Endothelial cell of umbilical vein (primary cell): ENCODE measurements at regions not wholly inside any gene's neighbourhood (a gene's known extent, or its start where the extent isn't known, plus 50 kb on each side); places are given as distances from the start of the nearest gene placed in this dataset.

ENCODE experiments used
- BruUV-seq: library from RNA; stranded (reverse); fragments of 400-500 nt; replicated peaks from 2 replicates; lab custom pipeline; 2021; lab: Mats Ljungman, UMichigan
- CTCF ChIA-PET: fragments of 300-600, 350-600 bp; sonication (Branson Sonifier 250); formaldehyde crosslinking; loops from one replicate; lab custom pipeline; 2021; ENCODE audit warnings: antibody characterized with exemption, inconsistent platforms; lab: Charles Lee
- POLR2A ChIA-PET: fragments of 300-600, 350-600 bp; sonication (Branson Sonifier 250); formaldehyde crosslinking; loops from one replicate; lab custom pipeline; 2021; ENCODE audit warnings: antibody characterized with exemption, inconsistent platforms; lab: Charles Lee
- DNase-seq: peaks from one replicate; pipeline ENCODE4 v3.0.0-alpha.2; 2011; ENCODE audit warnings: low read depth, low spot score
- FAIRE-seq: peaks from 2 replicates; lab custom pipeline; 2011; peaks lifted over from hg19 to GRCh38; lab: Jason Lieb, UNC
- H2AFZ ChIP-seq: 2 replicates; pipeline ENCODE4 v1.6.0; 2012; ENCODE audit warnings: low read depth, low read length, control low read depth, inconsistent platforms
- H3K27ac ChIP-seq: 2 replicates; pipeline ENCODE4 v1.5.1; 2011; ENCODE audit warnings: low read depth, mild to moderate bottlenecking, control low read depth, low read length, moderate library complexity; ENCODE audit not compliant: insufficient read depth
- H3K27me3 ChIP-seq, 2 experiments: 2 replicates each; pipeline versions ENCODE4 v1.6.0 to v1.6.1; 2011; ENCODE audit warnings: low read length in 2 of 2, mixed read lengths in 1 of 2; ENCODE audit not compliant: control insufficient read depth in 2 of 2, insufficient read depth in 2 of 2
- H3K36me3 ChIP-seq, 2 experiments: 2 replicates in 1 of 2; 3 replicates in 1 of 2; pipeline ENCODE4 v1.5.1; 2011; ENCODE audit warnings: low read length in 2 of 2, mild to moderate bottlenecking in 1 of 2, moderate library complexity in 1 of 2; ENCODE audit not compliant: control insufficient read depth in 2 of 2, insufficient read depth in 2 of 2; ENCODE audit errors: extremely low read depth in 1 of 2
- H3K4me1 ChIP-seq: 3 replicates; pipeline ENCODE4 v1.5.1; 2011; ENCODE audit warnings: mild to moderate bottlenecking, low read length; ENCODE audit not compliant: control insufficient read depth, insufficient read depth; ENCODE audit errors: extremely low read depth
- H3K4me2 ChIP-seq: 2 replicates; pipeline ENCODE4 v1.6.1; 2011; ENCODE audit warnings: low read length, control low read depth, mixed read lengths; ENCODE audit not compliant: insufficient read depth
- H3K4me3 ChIP-seq, 3 experiments: fragments of 200-600 bp in 1 of 3; sonication (generic), shearing (Covaris generic) in 1 of 3; replicated peaks in 1 of 3; 2 replicates each; pipeline ENCODE4 v1.5.1; 2011 to 2016; ENCODE audit warnings: control low read depth in 3 of 3, low read length in 3 of 3, mild to moderate bottlenecking in 2 of 3, inconsistent platforms in 1 of 3, low read depth in 1 of 3, moderate library complexity in 1 of 3; ENCODE audit not compliant: insufficient read depth in 1 of 3
- H3K79me2 ChIP-seq: 2 replicates; pipeline ENCODE4 v1.6.0; 2012; ENCODE audit warnings: low read length, inconsistent platforms; ENCODE audit not compliant: control insufficient read depth, insufficient read depth
- H3K9ac ChIP-seq: replicated peaks from 2 replicates; pipeline ENCODE3; 2011; ENCODE audit warnings: low read length, control low read depth; ENCODE audit not compliant: insufficient read depth; ENCODE audit errors: extremely low read depth
- H3K9me1 ChIP-seq: replicated peaks from 3 replicates; pipeline ENCODE4 v1.6.0; 2011; ENCODE audit warnings: mild to moderate bottlenecking, low read length; ENCODE audit not compliant: control insufficient read depth, insufficient read depth; ENCODE audit errors: extremely low read depth
- H3K9me3 ChIP-seq: replicated peaks from 2 replicates; pipeline ENCODE4 v1.5.1; 2012; ENCODE audit warnings: low read length, inconsistent platforms; ENCODE audit not compliant: control insufficient read depth, insufficient read depth
- H4K20me1 ChIP-seq: replicated peaks from 2 replicates; pipeline ENCODE3; 2011; ENCODE audit warnings: mild to moderate bottlenecking, low read length; ENCODE audit not compliant: control insufficient read depth, insufficient read depth; ENCODE audit errors: extremely low read depth
- EZH2 ChIP-seq: IDR thresholded peaks from 2 replicates; pipeline ENCODE4 v1.6.1; 2012; ENCODE audit warnings: borderline replicate concordance, low read depth, mild to moderate bottlenecking, moderate library complexity, low read length, inconsistent platforms; ENCODE audit not compliant: severe bottlenecking
- FOS ChIP-seq: IDR thresholded peaks from 2 replicates; pipeline ENCODE4 v1.6.1; 2011; ENCODE audit warnings: mild to moderate bottlenecking, low read length, moderate library complexity, borderline replicate concordance; ENCODE audit not compliant: insufficient read depth
- GATA2 ChIP-seq: IDR thresholded peaks from 2 replicates; pipeline ENCODE4 v1.7.0; 2011; ENCODE audit warnings: low read depth, mild to moderate bottlenecking, moderate library complexity, mixed read lengths, low read length; ENCODE audit not compliant: insufficient read length, insufficient read depth
- JUN ChIP-seq: IDR thresholded peaks from 2 replicates; pipeline ENCODE4 v1.6.1; 2011; ENCODE audit warnings: borderline replicate concordance, low read depth; ENCODE audit not compliant: insufficient read length, insufficient read depth
- MYC ChIP-seq: IDR thresholded peaks from one replicate; pipeline ENCODE4 v1.6.1; 2011; ENCODE audit warnings: mild to moderate bottlenecking, low read depth, low read length
- POLR2A ChIP-seq: IDR thresholded peaks from 2 replicates; pipeline ENCODE4 v1.6.1; 2012; ENCODE audit warnings: low read depth, mild to moderate bottlenecking, control low read depth, low read length
- POLR2AphosphoS5 ChIP-seq: IDR thresholded peaks from 2 replicates; pipeline ENCODE4 v1.6.1; 2012; ENCODE audit warnings: low read depth, mild to moderate bottlenecking, control low read depth, low read length, moderate library complexity; ENCODE audit not compliant: insufficient read depth
- dilution Hi-C: fragments of 300-500 bp; cut with MboI; formaldehyde crosslinking; loops from one replicate; pipeline ENCODE4 v1.15.0; 2019; ENCODE audit warnings: low sequenced_read_pairs; ENCODE audit not compliant: extremely low pct_ligation_motif_present
- intact Hi-C: fragments of 100-400 bp; cut with micrococcal nuclease; formaldehyde crosslinking; loops from one replicate; pipeline ENCODE4 v1.10.0; 2022
- TF ChIP-seq, protein P1 (sequence below), 2 donors: IDR thresholded peaks; 1 replicate in 1 of 2; 2 replicates in 1 of 2; pipeline ENCODE4 v1.5.1; 2011; ENCODE audit warnings: low read length in 2 of 2, mild to moderate bottlenecking in 2 of 2, moderate library complexity in 2 of 2, control low read depth in 1 of 2, inconsistent platforms in 1 of 2, low read depth in 1 of 2; ENCODE audit not compliant: insufficient read depth in 1 of 2; ENCODE audit errors: extremely low read depth in 1 of 2
- TF ChIP-seq, protein P2 (sequence below): IDR thresholded peaks from 2 replicates; pipeline ENCODE4 v1.6.1; 2011; ENCODE audit not compliant: insufficient read depth, insufficient read length

DNA sequence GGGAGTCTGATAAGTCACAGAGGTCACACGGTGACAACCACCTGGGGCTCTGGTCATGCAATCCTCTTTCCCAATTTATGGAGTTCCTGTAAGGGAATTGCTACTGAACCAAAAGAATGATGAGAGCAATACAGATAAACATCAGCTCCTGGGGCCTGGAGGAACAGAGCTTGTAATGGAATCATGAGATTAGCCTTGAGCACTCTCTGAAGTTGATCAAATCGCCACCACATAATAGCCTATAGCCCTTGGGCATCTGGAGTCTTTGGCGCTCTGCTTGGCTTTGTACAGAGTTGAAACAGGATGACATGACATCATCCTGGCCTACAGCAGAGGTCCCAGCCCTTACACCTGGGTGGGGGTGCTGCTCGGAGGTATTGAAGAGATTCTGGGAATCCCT is 154.3 kb upstream of the DTNBP1 start:
- TF ChIP-seq GATA2 (no peak), POLR2A (no peak), POLR2AphosphoS5 (no peak), MYC (no peak), EZH2 (no peak), JUN (no peak), FOS (no peak)
- TF ChIP-seq, protein P1, sequence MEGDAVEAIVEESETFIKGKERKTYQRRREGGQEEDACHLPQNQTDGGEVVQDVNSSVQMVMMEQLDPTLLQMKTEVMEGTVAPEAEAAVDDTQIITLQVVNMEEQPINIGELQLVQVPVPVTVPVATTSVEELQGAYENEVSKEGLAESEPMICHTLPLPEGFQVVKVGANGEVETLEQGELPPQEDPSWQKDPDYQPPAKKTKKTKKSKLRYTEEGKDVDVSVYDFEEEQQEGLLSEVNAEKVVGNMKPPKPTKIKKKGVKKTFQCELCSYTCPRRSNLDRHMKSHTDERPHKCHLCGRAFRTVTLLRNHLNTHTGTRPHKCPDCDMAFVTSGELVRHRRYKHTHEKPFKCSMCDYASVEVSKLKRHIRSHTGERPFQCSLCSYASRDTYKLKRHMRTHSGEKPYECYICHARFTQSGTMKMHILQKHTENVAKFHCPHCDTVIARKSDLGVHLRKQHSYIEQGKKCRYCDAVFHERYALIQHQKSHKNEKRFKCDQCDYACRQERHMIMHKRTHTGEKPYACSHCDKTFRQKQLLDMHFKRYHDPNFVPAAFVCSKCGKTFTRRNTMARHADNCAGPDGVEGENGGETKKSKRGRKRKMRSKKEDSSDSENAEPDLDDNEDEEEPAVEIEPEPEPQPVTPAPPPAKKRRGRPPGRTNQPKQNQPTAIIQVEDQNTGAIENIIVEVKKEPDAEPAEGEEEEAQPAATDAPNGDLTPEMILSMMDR (IDR thresholded peaks at IDR 0.05; ENCODE audit: extremely low read depth in 1 of 2, insufficient read depth in 1 of 2, low read depth in 1 of 2, low read length in 2 of 2), result no peak
- TF ChIP-seq, protein P2, sequence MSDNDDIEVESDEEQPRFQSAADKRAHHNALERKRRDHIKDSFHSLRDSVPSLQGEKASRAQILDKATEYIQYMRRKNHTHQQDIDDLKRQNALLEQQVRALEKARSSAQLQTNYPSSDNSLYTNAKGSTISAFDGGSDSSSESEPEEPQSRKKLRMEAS, result no peak
- no peaks in the 10 kb centered on the region for H3K4me1 ChIP-seq
- no peak for DNase-seq
- H2AFZ ChIP-seq, result no peak overlapping the region
- ChIA-PET POLR2A (no interaction called here), CTCF (interaction anchor here (1.6 kb wide), 1 partner anchor 366 kb away, joined by 5 read pairs; no protein-coding TSS in a partner anchor)
- intact Hi-C loops, result no loop called here
- H3K36me3 ChIP-seq, result no peaks in the 10 kb centered on the region
- no peaks in the 10 kb centered on the region for H4K20me1 ChIP-seq
- H3K79me2 ChIP-seq, result no peaks in the 10 kb centered on the region
- H3K4me3 ChIP-seq, result no peak overlapping the region
- no TSS peak for BruUV-seq
- no peaks in the 10 kb centered on the region for H3K27me3 ChIP-seq
- dilution Hi-C loops, result no loop called here
- no peak for FAIRE-seq
- H3K9me1 ChIP-seq, result no peaks in the 10 kb centered on the region
- no peak overlapping the region for H3K27ac ChIP-seq
- H3K9ac ChIP-seq, result no peak overlapping the region
- no peak overlapping the region for H3K4me2 ChIP-seq
- no peaks in the 10 kb centered on the region for H3K9me3 ChIP-seq
